IMR-90 (cell line): ENCODE measurements at regions not wholly inside any gene's neighbourhood (a gene's known extent, or its start where the extent isn't known, plus 50 kb on each side); places are given as distances from the start of the nearest gene placed in this dataset.

Experiments
- ATAC-seq: fragments of 200-7000 bp; cut with Tn5 transposase; 2 replicates; pipeline ENCODE4 v1.9.1; 2020; ENCODE audit warnings: low read depth, mild to moderate bottlenecking, moderate library complexity
- BruUV-seq: library from RNA; stranded (reverse); fragments of 400-500 nt; replicated peaks from 2 replicates; lab custom pipeline; 2021; lab: Mats Ljungman, UMichigan
- CTCF ChIA-PET: fragments of 300-600 bp; formaldehyde crosslinking; extraction: SDS; loops from one replicate; lab custom pipeline; 2021; ENCODE audit warnings: antibody characterized with exemption; lab: Yijun Ruan, JAX
- POLR2A ChIA-PET: fragments of 300-600 bp; sonication (Branson Sonifier 250); formaldehyde crosslinking; loops from one replicate; lab custom pipeline; 2022; ENCODE audit warnings: antibody characterized with exemption; ENCODE audit not compliant: unreplicated experiment; lab: Charles Lee
- DNase-seq: peaks from one replicate; pipeline ENCODE4 v3.0.0; 2013
- H2AFZ ChIP-seq: replicated peaks from 2 replicates; pipeline ENCODE3; 2013; ENCODE audit warnings: low read length, mild to moderate bottlenecking; ENCODE audit not compliant: poor library complexity
- H2AK5ac ChIP-seq: 2 replicates; pipeline ENCODE4 v1.6.1; 2013; ENCODE audit warnings: low read depth, low read length, inconsistent platforms
- H2AK9ac ChIP-seq: replicated peaks from 2 replicates; pipeline ENCODE3; 2013; ENCODE audit warnings: mild to moderate bottlenecking, low read depth, low read length, moderate library complexity; ENCODE audit not compliant: poor library complexity
- H2BK120ac ChIP-seq: 2 replicates; pipeline ENCODE4 v1.6.1; 2013; ENCODE audit warnings: low read depth, low read length, inconsistent platforms
- H2BK15ac ChIP-seq: 3 replicates; pipeline ENCODE4 v1.6.1; 2013; ENCODE audit warnings: low read depth, low read length, inconsistent platforms
- H2BK20ac ChIP-seq: 2 replicates; pipeline ENCODE4 v1.6.1; 2013; ENCODE audit warnings: low read depth, mild to moderate bottlenecking, inconsistent platforms, low read length, moderate library complexity
- H2BK5ac ChIP-seq: 2 replicates; pipeline ENCODE4 v1.6.1; 2013; ENCODE audit warnings: mild to moderate bottlenecking, low read depth, low read length, inconsistent platforms; ENCODE audit not compliant: poor library complexity, severe bottlenecking
- H3K14ac ChIP-seq: replicated peaks from 2 replicates; pipeline ENCODE4 v1.6.1; 2013; ENCODE audit warnings: low read depth, low read length, inconsistent platforms
- H3K18ac ChIP-seq: 2 replicates; pipeline ENCODE4 v1.6.1; 2013; ENCODE audit warnings: low read depth, low read length, control low read depth
- H3K23ac ChIP-seq: 2 replicates; pipeline ENCODE4 v1.6.1; 2013; ENCODE audit warnings: low read depth, low read length, inconsistent platforms
- H3K27ac ChIP-seq: 2 replicates; pipeline ENCODE4 v1.5.1; 2013; ENCODE audit warnings: mild to moderate bottlenecking, control low read depth, low read length; ENCODE audit not compliant: insufficient read depth
- H3K27me3 ChIP-seq: 2 replicates; pipeline ENCODE4 v1.6.1; 2013; ENCODE audit warnings: low read length; ENCODE audit not compliant: control insufficient read depth, insufficient read depth
- H3K36me3 ChIP-seq: 2 replicates; pipeline ENCODE4 v1.6.1; 2013; ENCODE audit warnings: low read length, mixed read lengths; ENCODE audit not compliant: control insufficient read depth, insufficient read depth
- H3K4ac ChIP-seq: 2 replicates; pipeline ENCODE4 v1.6.1; 2013; ENCODE audit warnings: low read depth, low read length, inconsistent platforms
- H3K4me1 ChIP-seq: 2 replicates; pipeline ENCODE4 v1.6.1; 2013; ENCODE audit warnings: low read length, mixed read lengths; ENCODE audit not compliant: control insufficient read depth, insufficient read depth
- H3K4me2 ChIP-seq: 2 replicates; pipeline ENCODE4 v1.6.1; 2013; ENCODE audit warnings: low read depth, mild to moderate bottlenecking, control low read depth, low read length, moderate library complexity
- H3K4me3 ChIP-seq: 2 replicates; pipeline ENCODE4 v1.5.1; 2013; ENCODE audit warnings: low read depth, mild to moderate bottlenecking, control low read depth, low read length, moderate library complexity; ENCODE audit not compliant: insufficient read depth
- H3K56ac ChIP-seq: 2 replicates; pipeline ENCODE4 v1.6.1; 2013; ENCODE audit warnings: low read length, inconsistent platforms; ENCODE audit not compliant: insufficient read depth; ENCODE audit errors: extremely low read depth
- H3K79me1 ChIP-seq, 2 experiments: 2 replicates each; pipeline ENCODE4 v1.6.1; 2013; ENCODE audit warnings: low read length in 2 of 2, inconsistent platforms in 1 of 2, low read depth in 1 of 2
- H3K9ac ChIP-seq: 2 replicates; pipeline ENCODE4 v1.6.1; 2013; ENCODE audit warnings: low read depth, low read length, control low read depth
- H3K9me1 ChIP-seq: 2 replicates; pipeline ENCODE4 v1.6.1; 2013; ENCODE audit warnings: low read length, inconsistent platforms; ENCODE audit not compliant: insufficient read depth
- H3K9me3 ChIP-seq: 2 replicates; pipeline ENCODE4 v1.6.1; 2013; ENCODE audit warnings: low read length; ENCODE audit not compliant: control insufficient read depth, insufficient read depth
- H4K20me1 ChIP-seq: 2 replicates; pipeline ENCODE4 v1.6.1; 2013; ENCODE audit warnings: low read length, inconsistent platforms; ENCODE audit not compliant: insufficient read depth
- H4K5ac ChIP-seq: 2 replicates; pipeline ENCODE4 v1.6.1; 2013; ENCODE audit warnings: mild to moderate bottlenecking, low read depth, low read length, control low read depth
- H4K8ac ChIP-seq, 2 experiments: 2 replicates each; pipeline ENCODE4 v1.6.1; 2013; ENCODE audit warnings: low read depth in 2 of 2, low read length in 2 of 2, control low read depth in 1 of 2, inconsistent platforms in 1 of 2
- H4K91ac ChIP-seq: 2 replicates; pipeline ENCODE4 v1.6.1; 2013; ENCODE audit warnings: low read depth, low read length, inconsistent platforms; ENCODE audit not compliant: insufficient read depth
- BHLHE40 ChIP-seq: fragments of 150-350 bp; IDR thresholded peaks from 2 replicates; pipeline ENCODE4 v1.6.1; 2016; ENCODE audit warnings: mild to moderate bottlenecking, low read depth, low read length
- CEBPB ChIP-seq: IDR thresholded peaks from 2 replicates; pipeline ENCODE4 v1.6.1; 2012; ENCODE audit warnings: low read depth, low read length, improper control_type of control experiment
- CHD1 ChIP-seq: IDR thresholded peaks from 2 replicates; pipeline ENCODE4 v1.6.1; 2012; ENCODE audit warnings: low read depth, low read length, improper control_type of control experiment
- CTCF ChIP-seq: conservative IDR thresholded peaks from 2 replicates; pipeline ENCODE4 v1.5.1; 2012; ENCODE audit warnings: mild to moderate bottlenecking, low read depth, low read length, improper control_type of control experiment
- FOS ChIP-seq: fragments of 150-350 bp; IDR thresholded peaks from 2 replicates; pipeline ENCODE4 v1.6.1; 2016; ENCODE audit warnings: low read depth, low read length
- MAFK ChIP-seq: IDR thresholded peaks from 2 replicates; pipeline ENCODE4 v1.6.1; 2012; ENCODE audit warnings: low read depth, low read length, improper control_type of control experiment
- MAZ ChIP-seq: IDR thresholded peaks from 2 replicates; pipeline ENCODE4 v1.6.1; 2012; ENCODE audit warnings: low read depth, mild to moderate bottlenecking, low read length, improper control_type of control experiment, moderate library complexity, borderline replicate concordance
- MXI1 ChIP-seq: IDR thresholded peaks from 2 replicates; pipeline ENCODE4 v1.6.1; 2012; ENCODE audit warnings: low read depth, mild to moderate bottlenecking, low read length, moderate library complexity, borderline replicate concordance
- NFE2L2 ChIP-seq: fragments of 150-350 bp; IDR thresholded peaks from 2 replicates; pipeline ENCODE4 v1.6.1; 2016; ENCODE audit warnings: low read depth, mild to moderate bottlenecking, low read length
- POLR2A ChIP-seq: IDR thresholded peaks from 2 replicates; pipeline ENCODE4 v1.6.1; 2012; ENCODE audit warnings: mild to moderate bottlenecking, low read depth, low read length
- RAD21 ChIP-seq: IDR thresholded peaks from 2 replicates; pipeline ENCODE4 v1.6.1; 2012; ENCODE audit warnings: low read length, improper control_type of control experiment
- RCOR1 ChIP-seq: IDR thresholded peaks from 2 replicates; pipeline ENCODE4 v1.6.1; 2012; ENCODE audit warnings: mild to moderate bottlenecking, low read length, improper control_type of control experiment; ENCODE audit not compliant: insufficient replicate concordance
- RFX5 ChIP-seq: IDR thresholded peaks from 2 replicates; pipeline ENCODE4 v1.8.0; 2012; ENCODE audit warnings: low read depth, mild to moderate bottlenecking, low read length, moderate library complexity
- SMC3 ChIP-seq: fragments of 150-350 bp; IDR thresholded peaks from 2 replicates; pipeline ENCODE4 v1.6.1; 2016; ENCODE audit warnings: low read depth, mild to moderate bottlenecking, antibody characterized with exemption, low read length, moderate library complexity
- dilution Hi-C: fragments of 300-500 bp; cut with HindIII; formaldehyde crosslinking; loops from one replicate; pipeline ENCODE4 v1.14.3; 2018; ENCODE audit warnings: low sequenced_read_pairs; ENCODE audit not compliant: unreplicated experiment
- in situ Hi-C: fragments of 300-500 bp; cut with MboI; formaldehyde crosslinking; loops from 3 replicates; pipeline ENCODE4 v1.14.3; 2019; ENCODE audit warnings: low sequenced_read_pairs, inconsistent platforms, mixed read lengths
- intact Hi-C: fragments of 100-400 bp; cut with micrococcal nuclease; formaldehyde crosslinking; loops from 2 replicates; pipeline ENCODE4 v1.10.0; 2022
- TF ChIP-seq, protein P1 (sequence below): fragments of 150-350 bp; IDR thresholded peaks from 2 replicates; pipeline ENCODE4 v1.6.1; 2016; ENCODE audit warnings: low read depth, mild to moderate bottlenecking, low read length, moderate library complexity, borderline replicate concordance
- TF ChIP-seq, protein P2 (sequence below): fragments of 150-350 bp; IDR thresholded peaks from 2 replicates; pipeline ENCODE4 v1.6.1; 2017; ENCODE audit warnings: mild to moderate bottlenecking, antibody characterized with exemption, low read length, low read depth

GRCh38 chr13:78736142-78736541 lies 77.2 kb upstream of the OBI1 start:
- Histone ChIP-seq H3K14ac (no peak overlapping the region), H3K36me3 (no peaks in the 10 kb centered on the region), H3K27me3 (no peaks in the 10 kb centered on the region), H3K9ac (no peak overlapping the region), H3K4me1 (no peaks in the 10 kb centered on the region), H2BK120ac (no peak overlapping the region), H3K9me3 (no peaks in the 10 kb centered on the region), H4K8ac (no peak overlapping the region), H2BK20ac (no peak overlapping the region), H4K20me1 (no peaks in the 10 kb centered on the region), H3K56ac (no peak overlapping the region), H3K4me2 (no peak overlapping the region), H3K79me1 (no peaks in the 10 kb centered on the region), H2BK15ac (no peak overlapping the region), H2BK5ac (no peak overlapping the region), H3K18ac (no peak overlapping the region), H2AK9ac (no peak overlapping the region), H3K4me3 (no peak overlapping the region), H2AK5ac (no peak overlapping the region), H2AFZ (no peak overlapping the region), H4K5ac (no peak overlapping the region), H3K9me1 (no peaks in the 10 kb centered on the region), H3K4ac (no peak overlapping the region), H3K23ac (no peak overlapping the region), H4K91ac (no peak overlapping the region), H3K27ac (no peak overlapping the region)
- DNase-seq (no peak), ATAC-seq (no peak)
- TF ChIP-seq, protein P1, sequence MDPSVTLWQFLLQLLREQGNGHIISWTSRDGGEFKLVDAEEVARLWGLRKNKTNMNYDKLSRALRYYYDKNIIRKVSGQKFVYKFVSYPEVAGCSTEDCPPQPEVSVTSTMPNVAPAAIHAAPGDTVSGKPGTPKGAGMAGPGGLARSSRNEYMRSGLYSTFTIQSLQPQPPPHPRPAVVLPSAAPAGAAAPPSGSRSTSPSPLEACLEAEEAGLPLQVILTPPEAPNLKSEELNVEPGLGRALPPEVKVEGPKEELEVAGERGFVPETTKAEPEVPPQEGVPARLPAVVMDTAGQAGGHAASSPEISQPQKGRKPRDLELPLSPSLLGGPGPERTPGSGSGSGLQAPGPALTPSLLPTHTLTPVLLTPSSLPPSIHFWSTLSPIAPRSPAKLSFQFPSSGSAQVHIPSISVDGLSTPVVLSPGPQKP, result no peak
- TF ChIP-seq MXI1, result no peak
- no peak for TF ChIP-seq RCOR1
- no peak for TF ChIP-seq FOS
- TF ChIP-seq BHLHE40, result no peak
- TF ChIP-seq CHD1, result no peak
- TF ChIP-seq MAFK, result no peak
- no peak for TF ChIP-seq CEBPB
- no peak for TF ChIP-seq NFE2L2
- no peak for TF ChIP-seq RAD21
- TF ChIP-seq CTCF, result no peak
- no peak for TF ChIP-seq MAZ
- no peak for TF ChIP-seq POLR2A
- TF ChIP-seq SMC3, result no peak
- TF ChIP-seq, protein P2, sequence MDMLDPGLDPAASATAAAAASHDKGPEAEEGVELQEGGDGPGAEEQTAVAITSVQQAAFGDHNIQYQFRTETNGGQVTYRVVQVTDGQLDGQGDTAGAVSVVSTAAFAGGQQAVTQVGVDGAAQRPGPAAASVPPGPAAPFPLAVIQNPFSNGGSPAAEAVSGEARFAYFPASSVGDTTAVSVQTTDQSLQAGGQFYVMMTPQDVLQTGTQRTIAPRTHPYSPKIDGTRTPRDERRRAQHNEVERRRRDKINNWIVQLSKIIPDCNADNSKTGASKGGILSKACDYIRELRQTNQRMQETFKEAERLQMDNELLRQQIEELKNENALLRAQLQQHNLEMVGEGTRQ, result no peak
- TF ChIP-seq RFX5, result no peak
- intact Hi-C loops, result no loop called here
- in situ Hi-C loops, result no loop called here
- no TSS peak for BruUV-seq
- dilution Hi-C loops, result no loop called here
- ChIA-PET CTCF (no interaction called here), POLR2A (no interaction called here)
